Mucosa of descending colon (tissue), 3 donors: ENCODE measurements at regions not wholly inside any gene's neighbourhood (a gene's known extent, or its start where the extent isn't known, plus 50 kb on each side); places are given as distances from the start of the nearest gene placed in this dataset.

Source experiments
- ATAC-seq: fragments of 200-7000 bp; cut with Tn5 transposase; one replicate; pipeline ENCODE4 v1.9.1; 2020; ENCODE audit warnings: mild to moderate bottlenecking, moderate library complexity
- DNase-seq, 3 donors: peaks; one replicate each; pipeline ENCODE4 v3.0.0-alpha.2; 2020
- H3K36me3 ChIP-seq: fragments of 200-600 bp; one replicate; pipeline ENCODE4 v1.8.0; 2021; ENCODE audit warnings: low read depth, mild to moderate bottlenecking
- H3K4me1 ChIP-seq: fragments of 200-600 bp; one replicate; pipeline ENCODE4 v1.8.0; 2021; ENCODE audit warnings: low read depth, mild to moderate bottlenecking
- H3K4me3 ChIP-seq: fragments of 200-600 bp; one replicate; pipeline ENCODE4 v1.8.0; 2021; ENCODE audit warnings: mild to moderate bottlenecking
- H3K9me3 ChIP-seq: fragments of 200-600 bp; one replicate; pipeline ENCODE4 v1.8.0; 2021; ENCODE audit warnings: mild to moderate bottlenecking
- intact Hi-C, 2 donors: fragments of 100-400 bp; cut with DNase I in 1 of 2; cut with micrococcal nuclease in 1 of 2; formaldehyde crosslinking; loops; one replicate each; pipeline versions ENCODE4 v1.11.0 to v1.11.1; 2022; cut with DNase I, micrococcal nuclease
- TF ChIP-seq, protein P1 (sequence below): fragments of 200-600 bp; IDR thresholded peaks from one replicate; pipeline ENCODE4 v1.8.0; 2022; ENCODE audit warnings: antibody characterized with exemption, mild to moderate bottlenecking
- donor health status: DM: no; HTN: no; CAD: no; lungs with moderate emphysema.
- donor health status: DM: no; HTN: no; CAD: no.
- donor health status: DM: no; HTN: yes; CAD: no.

DNA sequence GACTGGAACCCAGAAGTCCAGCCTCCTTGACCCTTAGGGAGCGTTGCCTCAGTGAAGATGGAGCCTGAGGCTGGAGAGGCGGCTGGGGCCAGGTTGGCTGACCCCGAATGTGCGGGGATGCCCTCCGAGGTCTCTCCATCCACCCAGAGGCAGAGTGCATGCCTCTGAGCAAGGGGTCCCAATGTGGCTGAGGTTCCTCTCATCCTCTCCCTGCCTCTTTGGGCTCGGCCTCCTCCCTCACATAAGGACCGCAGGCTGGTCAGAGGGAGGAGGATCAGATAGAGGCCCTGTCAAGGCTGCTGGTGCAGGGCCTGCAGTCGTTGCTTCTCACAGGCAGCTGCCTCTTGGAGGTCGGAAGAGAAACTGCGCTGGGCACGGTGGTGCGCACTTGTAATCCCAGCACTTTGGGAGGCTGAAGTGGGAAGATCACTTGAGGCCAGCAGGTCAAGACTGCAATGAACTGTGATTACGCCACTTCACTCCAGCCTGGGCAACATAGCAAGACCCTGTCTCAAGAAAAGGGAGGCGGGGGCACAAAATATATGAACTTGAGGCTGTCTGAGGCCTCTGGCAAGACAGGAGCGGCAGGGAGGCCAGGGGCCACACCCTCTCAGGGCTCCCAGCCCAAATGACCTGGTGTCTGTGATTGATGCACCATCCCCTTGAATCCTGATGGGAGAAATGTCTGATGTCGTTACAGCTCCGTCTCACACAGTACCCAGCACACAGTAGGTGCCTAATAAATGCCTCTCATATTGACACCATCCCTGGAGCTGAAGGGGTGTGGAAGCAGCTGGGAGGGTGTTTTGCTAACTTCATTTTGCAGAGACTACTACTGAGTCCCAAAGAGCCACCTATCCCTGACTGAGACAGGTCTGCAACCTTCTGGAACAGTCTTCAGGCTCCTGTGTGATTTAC lies 220.1 kb upstream of the GSE1 start:
- ATAC-seq (no peak), DNase-seq (peak; percentile 2 to 34 (median 25))
- intact Hi-C loops, result no loop called here
- Histone ChIP-seq H3K9me3 (no peaks in the 10 kb centered on the region), H3K4me1 (peaks cover 16% of the 10 kb centered on the region), H3K36me3 (no peaks in the 10 kb centered on the region), H3K4me3 (no peak overlapping the region)
- TF ChIP-seq, protein P1, sequence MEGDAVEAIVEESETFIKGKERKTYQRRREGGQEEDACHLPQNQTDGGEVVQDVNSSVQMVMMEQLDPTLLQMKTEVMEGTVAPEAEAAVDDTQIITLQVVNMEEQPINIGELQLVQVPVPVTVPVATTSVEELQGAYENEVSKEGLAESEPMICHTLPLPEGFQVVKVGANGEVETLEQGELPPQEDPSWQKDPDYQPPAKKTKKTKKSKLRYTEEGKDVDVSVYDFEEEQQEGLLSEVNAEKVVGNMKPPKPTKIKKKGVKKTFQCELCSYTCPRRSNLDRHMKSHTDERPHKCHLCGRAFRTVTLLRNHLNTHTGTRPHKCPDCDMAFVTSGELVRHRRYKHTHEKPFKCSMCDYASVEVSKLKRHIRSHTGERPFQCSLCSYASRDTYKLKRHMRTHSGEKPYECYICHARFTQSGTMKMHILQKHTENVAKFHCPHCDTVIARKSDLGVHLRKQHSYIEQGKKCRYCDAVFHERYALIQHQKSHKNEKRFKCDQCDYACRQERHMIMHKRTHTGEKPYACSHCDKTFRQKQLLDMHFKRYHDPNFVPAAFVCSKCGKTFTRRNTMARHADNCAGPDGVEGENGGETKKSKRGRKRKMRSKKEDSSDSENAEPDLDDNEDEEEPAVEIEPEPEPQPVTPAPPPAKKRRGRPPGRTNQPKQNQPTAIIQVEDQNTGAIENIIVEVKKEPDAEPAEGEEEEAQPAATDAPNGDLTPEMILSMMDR, result no peak

GRCh38 chr16:85393674-85394451 lies 219.3 kb upstream of the GSE1 start:
- intact Hi-C loops, result no loop called here
- ATAC-seq (peak; percentile 58), DNase-seq (peak; percentile 71 to 81 (median 76))
- H3K9me3 ChIP-seq, result no peaks in the 10 kb centered on the region
- TF ChIP-seq, protein P1, result peak; percentile 82
- H3K4me3 ChIP-seq, result no peak overlapping the region
- H3K36me3 ChIP-seq, result no peaks in the 10 kb centered on the region
- H3K4me1 ChIP-seq, result peaks cover 16% of the 10 kb centered on the region

- DNase-seq (peak in 1 of 3 donors; percentile 36), ATAC-seq (no peak)
- Histone ChIP-seq H3K4me1 (peaks cover 16% of the 10 kb centered on the region), H3K9me3 (no peaks in the 10 kb centered on the region), H3K36me3 (no peaks in the 10 kb centered on the region), H3K4me3 (no peak overlapping the region)
- TF ChIP-seq, protein P1, result no peak
- intact Hi-C loops, result no loop called here
Measured at GRCh38 chr16:85394456-85395206, 218.5 kb upstream of the GSE1 start.

- H3K4me3 ChIP-seq, result no peak overlapping the region
- peaks cover 16% of the 10 kb centered on the region for H3K4me1 ChIP-seq
- ATAC-seq (peak; percentile 47), DNase-seq (peak; percentile 42 to 74 (median 62))
- TF ChIP-seq, protein P1, result no peak
- H3K36me3 ChIP-seq, result no peaks in the 10 kb centered on the region
- no peaks in the 10 kb centered on the region for H3K9me3 ChIP-seq
- intact Hi-C loops, result no loop called here
Measured at GRCh38 chr16:85395207-85395912, 217.8 kb upstream of the GSE1 start.
